NCI-H187 (cell line): ENCODE measurements at regions not wholly inside any gene's neighbourhood (a gene's known extent, or its start where the extent isn't known, plus 50 kb on each side); places are given as distances from the start of the nearest gene placed in this dataset.

Experiments
- DNase-seq, 2 experiments: peaks; one replicate each; lab custom pipeline; 2025; lab: John Stamatoyannopoulos, UW

DNA sequence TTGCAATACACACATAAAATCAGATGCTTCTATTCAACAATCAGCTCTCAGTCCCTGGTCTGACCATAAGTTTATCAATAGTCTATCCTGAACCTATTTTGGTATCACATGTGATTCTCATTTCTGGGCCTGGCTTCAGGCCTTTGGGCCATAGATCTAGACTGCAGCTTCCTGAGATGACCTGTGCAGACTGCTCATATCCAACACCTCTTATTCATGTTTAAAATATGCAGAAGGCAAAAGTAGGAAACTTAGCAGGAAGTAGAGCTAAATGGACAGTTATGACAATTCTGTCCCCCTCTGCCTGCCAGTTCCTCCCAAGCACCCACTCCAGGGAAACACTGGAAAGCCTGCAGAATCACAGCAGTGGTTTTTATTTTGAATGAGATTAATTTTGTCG lies 53.3 kb downstream of the C7orf25 start:
- no peak for DNase-seq

GRCh38 chr7:42856605-42856987 lies 55.3 kb downstream of the C7orf25 start:
- DNase-seq, result no peak

- peak in 1 of 2 experiments; percentile 8 for DNase-seq
These were observed 57.2 kb downstream of the C7orf25 start for GRCh38 chr7:42854571-42855118.

DNA sequence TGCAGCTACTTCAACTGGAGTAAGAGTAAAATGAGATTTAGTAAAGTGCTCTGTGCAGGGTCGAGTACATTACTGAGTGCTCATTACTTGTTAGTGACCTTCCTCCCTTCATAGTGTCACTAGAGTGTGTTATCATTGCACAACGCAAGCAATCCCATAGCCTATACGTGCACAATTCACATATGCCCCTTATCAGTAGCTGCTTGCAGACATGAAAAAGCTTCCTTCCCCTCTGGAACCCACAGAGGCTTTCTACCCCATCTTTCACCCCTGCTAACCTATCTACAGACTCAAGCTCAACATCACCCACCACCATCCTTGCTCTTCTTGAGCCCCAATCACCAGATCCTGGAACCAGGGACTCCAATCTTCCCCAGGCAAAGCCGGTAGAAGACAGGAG lies 59.3 kb downstream of the C7orf25 start:
- DNase-seq, result no peak

DNA sequence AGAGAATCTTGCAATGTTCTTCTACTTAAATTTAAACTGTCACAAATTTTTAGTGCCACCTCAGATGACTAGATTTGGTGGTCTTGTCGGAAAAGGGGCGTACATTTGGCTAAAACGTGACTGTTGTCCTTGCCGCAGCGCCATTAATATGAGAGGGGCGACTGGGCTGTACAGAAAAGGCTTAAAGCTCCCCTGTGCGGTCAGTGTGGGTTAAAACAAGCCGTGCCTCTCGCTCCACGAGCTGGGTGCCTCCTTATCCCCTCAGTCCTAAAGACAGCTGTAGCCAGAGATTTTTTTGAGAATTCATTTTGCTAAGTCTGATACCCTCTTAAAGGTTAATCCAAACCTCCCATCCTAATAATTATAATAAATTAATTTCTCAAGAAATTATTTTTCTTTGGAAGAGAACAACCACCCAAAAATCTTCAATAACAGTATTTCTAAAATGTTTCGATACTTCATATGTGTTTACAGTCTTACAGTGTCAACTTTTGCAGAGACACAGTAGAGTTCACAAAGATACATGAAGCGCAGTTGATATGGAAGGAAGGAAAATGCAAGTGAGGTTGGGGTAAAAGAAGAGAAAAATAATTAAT lies 68.6 kb downstream of the C7orf25 start:
- DNase-seq, result no peak

- DNase-seq, result no peak
These were observed 77.2 kb downstream of the C7orf25 start for GRCh38 chr7:42834676-42835075.

DNA sequence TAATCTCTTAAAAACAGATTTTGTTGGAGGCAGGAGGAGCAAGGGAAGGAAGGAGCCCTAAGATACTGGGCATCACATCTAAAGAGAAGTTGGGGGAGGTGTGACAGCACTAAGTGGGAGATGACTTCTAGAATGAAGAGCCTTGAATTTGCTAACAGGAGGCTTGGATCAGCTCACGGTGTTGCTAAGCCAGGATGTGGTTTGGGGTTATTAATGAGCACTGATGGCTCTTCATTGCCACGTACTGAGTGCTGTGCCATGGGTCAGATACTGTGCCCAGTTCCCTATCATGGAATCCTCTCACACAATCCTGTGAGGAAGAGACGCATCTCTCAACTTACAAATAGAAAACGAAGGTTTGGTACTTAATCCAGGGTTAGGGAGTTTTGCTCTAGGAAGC lies 78.5 kb downstream of the C7orf25 start:
- no peak for DNase-seq

DNA sequence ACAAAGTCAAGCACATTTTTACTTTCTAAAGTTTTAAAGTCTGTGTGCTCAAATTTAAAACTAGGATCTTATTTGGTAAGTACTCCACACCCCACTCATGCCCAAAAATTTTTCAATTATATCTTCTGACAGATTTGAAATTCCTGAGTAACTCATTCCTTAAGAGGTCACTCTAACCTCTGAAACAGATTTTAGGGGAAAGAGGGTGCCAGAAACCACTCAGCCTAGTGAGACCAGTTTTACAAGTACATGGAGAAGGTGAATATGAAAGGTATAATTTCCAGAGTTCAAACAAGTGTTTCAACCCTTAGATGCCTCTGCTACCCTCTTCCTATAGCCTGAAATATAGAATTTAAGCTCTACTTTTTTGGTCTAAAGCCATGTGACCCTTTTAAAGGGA lies 79.2 kb downstream of the C7orf25 start:
- DNase-seq, result no peak

GRCh38 chr7:42831718-42832522 lies 80.0 kb downstream of the C7orf25 start:
- no peak for DNase-seq

DNA sequence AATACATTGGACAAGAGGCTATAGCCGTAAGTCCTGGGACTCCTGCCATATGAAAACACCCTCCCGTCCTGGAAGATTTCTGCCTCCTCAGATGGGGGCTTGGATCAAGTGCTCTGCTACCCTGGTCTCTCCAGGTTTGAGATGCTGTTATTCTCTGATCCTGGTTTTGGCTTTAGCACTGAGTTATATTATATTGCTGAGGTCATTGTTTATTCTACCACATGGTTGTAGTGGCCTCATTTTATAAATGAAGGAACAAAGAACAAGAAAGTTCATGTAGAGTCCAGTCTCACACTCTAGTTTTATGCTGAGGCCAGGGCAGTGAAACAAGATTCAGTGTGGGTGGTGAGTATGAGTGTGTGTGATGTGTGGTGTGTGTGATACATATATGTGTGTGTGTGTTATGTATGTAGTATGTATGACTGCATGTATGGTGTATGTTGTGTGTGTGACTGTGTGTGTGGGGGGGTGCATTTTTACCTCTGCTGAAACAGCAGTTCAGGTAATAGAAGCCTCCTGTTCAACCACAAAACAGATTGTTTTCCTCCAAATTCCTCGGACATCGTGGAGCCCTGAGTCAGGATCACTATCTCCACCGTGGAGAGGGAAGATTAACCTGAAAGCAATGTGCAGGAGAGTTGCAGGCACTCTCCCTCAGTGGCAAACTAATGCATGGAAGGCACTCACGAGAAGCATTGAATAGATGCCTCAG lies 80.7 kb downstream of the C7orf25 start:
- no peak for DNase-seq

DNA sequence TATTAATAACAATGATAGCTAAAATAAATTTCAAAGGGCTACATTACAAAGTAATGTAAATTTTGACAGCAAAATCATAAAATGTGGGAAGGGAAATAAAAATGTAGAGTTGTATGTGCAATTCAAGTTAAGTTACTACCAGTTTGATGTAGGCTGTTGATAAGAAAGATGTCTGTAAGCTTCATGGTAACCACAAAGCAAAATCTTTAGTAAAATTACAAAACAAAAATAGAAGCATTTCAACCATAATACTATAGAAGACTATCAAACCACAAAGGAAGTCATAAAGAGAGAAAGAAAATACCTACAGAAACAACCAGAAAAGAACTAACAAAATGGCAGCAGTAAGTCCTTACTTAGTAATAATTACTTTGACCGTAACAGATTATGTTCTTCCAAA lies 99.1 kb downstream of the C7orf25 start:
- no peak for DNase-seq

DNA sequence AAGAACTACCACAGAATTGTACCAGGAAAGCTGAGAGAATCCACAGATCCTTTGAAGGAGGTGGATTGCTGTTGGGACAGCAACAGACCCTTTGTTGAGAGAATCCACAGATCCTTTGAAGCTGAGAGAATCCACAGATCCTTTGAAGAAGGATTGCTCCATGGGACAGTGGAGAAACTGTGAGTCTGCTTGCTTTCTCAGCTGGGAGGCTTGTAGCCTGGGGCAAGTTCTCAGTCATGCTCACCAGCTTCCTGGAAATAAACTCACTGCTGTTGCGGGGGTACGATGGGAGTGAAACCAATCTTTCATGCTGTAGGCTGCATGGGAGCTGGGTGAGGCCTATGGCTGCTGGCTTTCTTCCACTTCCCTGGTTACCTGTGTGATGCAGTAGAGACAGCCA lies 106.3 kb downstream of the C7orf25 start:
- DNase-seq, result no peak

- DNase-seq, result no peak
These were observed 117.2 kb downstream of the C7orf25 start for GRCh38 chr7:42794673-42795072.

- no peak for DNase-seq
These were observed 119.0 kb downstream of the C7orf25 start for GRCh38 chr7:42792841-42793240.

DNA sequence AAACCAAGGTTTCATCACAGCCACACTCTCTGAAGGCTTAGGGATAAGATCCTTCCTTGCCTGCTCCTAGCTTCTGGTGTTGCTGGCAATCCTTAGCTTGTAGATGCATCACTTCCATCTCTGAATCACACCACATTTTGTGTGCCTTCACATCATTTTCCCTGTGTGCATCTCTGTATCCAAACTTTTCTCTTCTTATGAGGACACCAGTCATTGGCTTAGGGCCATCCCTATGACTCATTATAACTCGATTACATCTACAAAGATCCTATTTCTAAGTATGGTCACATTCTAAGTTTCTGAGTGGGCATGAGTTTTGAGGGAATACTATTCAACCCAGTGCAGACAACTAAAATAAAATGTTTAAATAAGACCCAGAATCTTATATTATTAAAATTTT lies 121.7 kb downstream of the C7orf25 start:
- no peak for DNase-seq

- no peak for DNase-seq
These were observed 137.4 kb downstream of the C7orf25 start for GRCh38 chr7:42774436-42774835.

GRCh38 chr7:42770114-42770513 lies 141.8 kb downstream of the C7orf25 start:
- no peak for DNase-seq

DNA sequence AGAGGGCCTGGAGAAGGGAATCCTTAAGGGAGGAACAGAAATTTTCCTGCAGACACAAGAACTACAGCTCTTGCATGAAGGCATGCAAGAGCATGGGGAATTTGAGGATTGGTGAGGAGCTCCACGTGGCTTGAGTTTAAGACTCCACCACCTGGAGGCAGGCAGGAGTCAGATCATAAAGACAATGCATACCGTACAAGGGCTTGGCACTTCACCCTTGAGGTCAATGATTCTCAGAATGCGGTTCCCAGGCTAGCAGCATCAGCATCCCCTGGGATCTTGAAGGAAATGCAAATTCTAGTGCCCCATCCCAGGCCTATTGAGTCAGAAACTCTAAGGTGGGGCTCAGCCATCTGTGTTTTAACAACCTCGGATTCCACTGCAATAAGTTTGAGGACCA lies 143.8 kb downstream of the C7orf25 start:
- no peak for DNase-seq

- no peak for DNase-seq
These were observed 145.0 kb downstream of the C7orf25 start for GRCh38 chr7:42766782-42767423.

DNA sequence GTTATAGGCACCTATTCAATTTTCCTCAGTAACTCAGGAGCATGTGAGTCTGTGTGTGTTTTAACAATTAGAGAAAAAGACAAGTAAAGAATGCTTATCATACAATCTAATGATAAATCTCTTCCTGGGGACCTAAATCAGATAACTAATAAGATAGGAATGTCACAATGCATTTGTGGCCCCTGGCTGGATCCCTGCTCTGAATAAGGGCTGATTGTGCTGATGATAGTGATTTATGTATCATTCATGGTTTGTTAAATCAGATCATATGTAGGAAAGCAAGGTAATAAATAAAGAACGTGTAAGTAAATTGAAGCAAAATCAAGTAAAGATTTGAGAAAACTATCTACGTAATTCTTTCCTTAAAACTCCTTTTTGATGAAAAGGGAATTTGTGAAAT lies 145.9 kb downstream of the C7orf25 start:
- no peak for DNase-seq

GRCh38 chr7:42763137-42763551 lies 148.7 kb downstream of the C7orf25 start:
- DNase-seq, result no peak

- DNase-seq, result no peak
These were observed 150.4 kb downstream of the C7orf25 start for GRCh38 chr7:42761486-42761885.
